MM.1S (cell line): ENCODE measurements at regions not wholly inside any gene's neighbourhood (a gene's known extent, or its start where the extent isn't known, plus 50 kb on each side); places are given as distances from the start of the nearest gene placed in this dataset.

Experiments used
- DNase-seq: peaks from one replicate; pipeline ENCODE4 v3.0.0-alpha.2; 2015
- H2AFZ ChIP-seq: fragments of 300-600 bp; sonication (generic); 2 replicates; pipeline ENCODE4 v1.6.0; 2016; ENCODE audit warnings: antibody characterized with exemption, low read length
- H3F3A ChIP-seq: fragments of 300-600 bp; sonication (generic); 2 replicates; pipeline ENCODE4 v1.6.1; 2016; ENCODE audit warnings: mild to moderate bottlenecking, antibody characterized with exemption, low read length, moderate library complexity, mixed read lengths; ENCODE audit not compliant: insufficient read depth
- H3K27ac ChIP-seq: fragments of 300-600 bp; sonication (generic); 2 replicates; pipeline ENCODE4 v1.5.1; 2016; ENCODE audit warnings: mild to moderate bottlenecking, low read length
- H3K27me3 ChIP-seq: fragments of 300-600 bp; sonication (generic); replicated peaks from 2 replicates; pipeline ENCODE4 v1.6.0; 2016; ENCODE audit warnings: low read length; ENCODE audit not compliant: insufficient read depth
- H3K36me3 ChIP-seq: fragments of 300-600 bp; sonication (generic); replicated peaks from 2 replicates; pipeline ENCODE4 v1.6.1; 2016; ENCODE audit warnings: mild to moderate bottlenecking, low read length, mixed read lengths; ENCODE audit not compliant: insufficient read depth
- H3K4me1 ChIP-seq: fragments of 300-600 bp; sonication (generic); 2 replicates; pipeline ENCODE4 v1.6.1; 2016; ENCODE audit warnings: low read length, mixed read lengths
- H3K4me2 ChIP-seq: fragments of 300-600 bp; sonication (generic); 2 replicates; pipeline ENCODE4 v1.6.0; 2016; ENCODE audit warnings: low read depth, low read length
- H3K4me3 ChIP-seq: fragments of 300-600 bp; sonication (generic); 2 replicates; pipeline ENCODE4 v1.5.1; 2016; ENCODE audit warnings: low read length, mixed read lengths
- H3K79me2 ChIP-seq: fragments of 300-600 bp; sonication (generic); 2 replicates; pipeline ENCODE4 v1.6.1; 2016; ENCODE audit warnings: mixed run types, low read length, mixed read lengths
- H3K9ac ChIP-seq: fragments of 300-600 bp; sonication (generic); 2 replicates; pipeline ENCODE4 v1.6.1; 2016; ENCODE audit warnings: low read length, mixed read lengths
- H3K9me2 ChIP-seq: fragments of 300-600 bp; sonication (generic); replicated peaks from 2 replicates; pipeline ENCODE4 v1.6.1; 2016; ENCODE audit warnings: mild to moderate bottlenecking, low read length, mixed read lengths; ENCODE audit not compliant: insufficient read depth
- H3K9me3 ChIP-seq: fragments of 300-600 bp; sonication (generic); replicated peaks from 2 replicates; pipeline ENCODE4 v1.6.1; 2016; ENCODE audit warnings: mild to moderate bottlenecking, low read length, mixed read lengths; ENCODE audit not compliant: insufficient read depth
- H4K20me1 ChIP-seq: fragments of 300-600 bp; sonication (generic); 2 replicates; pipeline ENCODE4 v1.6.1; 2016; ENCODE audit warnings: mild to moderate bottlenecking, low read length, moderate library complexity, mixed read lengths; ENCODE audit not compliant: insufficient read depth
- CTCF ChIP-seq: fragments of 300-600 bp; sonication (generic); IDR thresholded peaks from 2 replicates; pipeline ENCODE4 v1.5.1; 2016; ENCODE audit warnings: antibody characterized with exemption, low read length, mixed read lengths
- EZH2 ChIP-seq: fragments of 300-600 bp; sonication (generic); optimal IDR thresholded peaks from 2 replicates; pipeline ENCODE3; 2017; ENCODE audit warnings: low read depth, mild to moderate bottlenecking, antibody characterized with exemption, low read length, mixed read lengths
- EZH2phosphoT487 ChIP-seq: fragments of 300-600 bp; sonication (generic); IDR thresholded peaks from 2 replicates; pipeline ENCODE4 v1.6.1; 2018; ENCODE audit warnings: antibody characterized with exemption, low read length

GRCh38 chr2:206845877-206846276 is 80.5 kb downstream of the FASTKD2 start:
- Histone ChIP-seq H3F3A (no peaks in the 10 kb centered on the region), H3K9me2 (no peaks in the 10 kb centered on the region), H2AFZ (no peak overlapping the region), H3K9ac (no peak overlapping the region), H4K20me1 (no peaks in the 10 kb centered on the region), H3K4me2 (no peak overlapping the region), H3K27ac (no peak overlapping the region), H3K79me2 (no peaks in the 10 kb centered on the region), H3K36me3 (no peaks in the 10 kb centered on the region), H3K4me1 (no peaks in the 10 kb centered on the region), H3K27me3 (no peaks in the 10 kb centered on the region), H3K9me3 (no peaks in the 10 kb centered on the region), H3K4me3 (no peak overlapping the region)
- TF ChIP-seq EZH2 (no peak), CTCF (no peak), EZH2phosphoT487 (no peak)
- no peak for DNase-seq

- no peaks in the 10 kb centered on the region for H3K27me3 ChIP-seq
- DNase-seq = no peak
- H3K4me1 ChIP-seq = no peaks in the 10 kb centered on the region
- H3K9me3 ChIP-seq = no peaks in the 10 kb centered on the region
- TF ChIP-seq EZH2phosphoT487 (no peak), CTCF (no peak), EZH2 (no peak)
- no peaks in the 10 kb centered on the region for H3F3A ChIP-seq
- no peak overlapping the region for H2AFZ ChIP-seq
- H3K9me2 ChIP-seq = no peaks in the 10 kb centered on the region
- H4K20me1 ChIP-seq = no peaks in the 10 kb centered on the region
- no peaks in the 10 kb centered on the region for H3K36me3 ChIP-seq
- H3K9ac ChIP-seq = no peak overlapping the region
- H3K27ac ChIP-seq = no peak overlapping the region
- no peak overlapping the region for H3K4me3 ChIP-seq
- H3K79me2 ChIP-seq = no peaks in the 10 kb centered on the region
- no peak overlapping the region for H3K4me2 ChIP-seq
Observed at GRCh38 chr2:206846331-206846730, 80.9 kb downstream of the FASTKD2 start.

- H3K36me3 ChIP-seq = no peaks in the 10 kb centered on the region
- no peaks in the 10 kb centered on the region for H4K20me1 ChIP-seq
- H2AFZ ChIP-seq = no peak overlapping the region
- no peak for DNase-seq
- no peak overlapping the region for H3K4me2 ChIP-seq
- TF ChIP-seq EZH2 = no peak
- TF ChIP-seq CTCF = no peak
- TF ChIP-seq EZH2phosphoT487 = no peak
- no peaks in the 10 kb centered on the region for H3K79me2 ChIP-seq
- H3K27me3 ChIP-seq = no peaks in the 10 kb centered on the region
- H3F3A ChIP-seq = no peaks in the 10 kb centered on the region
- no peaks in the 10 kb centered on the region for H3K4me1 ChIP-seq
- H3K9ac ChIP-seq = no peak overlapping the region
- no peaks in the 10 kb centered on the region for H3K9me3 ChIP-seq
- H3K4me3 ChIP-seq = no peak overlapping the region
- H3K9me2 ChIP-seq = no peaks in the 10 kb centered on the region
- no peak overlapping the region for H3K27ac ChIP-seq
Observed at GRCh38 chr2:206846981-206847834, 81.8 kb downstream of the FASTKD2 start.
